ENCODE measurements at regions not wholly inside any gene's neighbourhood (a gene's known extent, or its start where the extent isn't known, plus 50 kb on each side); places are given as distances from the start of the nearest gene placed in this dataset.

DNA sequence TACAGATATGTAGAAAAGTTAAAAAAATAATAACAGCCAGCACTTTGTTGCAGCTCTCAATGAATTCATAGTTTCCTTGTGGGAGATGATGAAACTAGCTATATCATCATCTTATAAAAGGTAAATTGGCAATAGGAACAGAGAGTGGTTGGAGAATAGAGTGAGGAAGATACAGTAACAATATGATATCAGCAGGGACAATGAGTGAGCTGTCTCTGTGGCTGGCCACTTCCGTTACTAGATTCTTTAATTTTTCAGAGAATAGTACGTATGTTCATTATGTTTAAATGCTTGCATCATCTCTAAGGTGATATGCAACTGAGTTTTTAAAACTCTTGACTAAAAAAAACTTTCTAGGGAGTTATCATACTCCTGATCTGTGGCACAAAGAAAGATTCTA lies 1006.2 kb upstream of the FLRT2 start:
- H3K27me3 ChIP-seq (replicated peaks in 1 of 2; ENCODE audit: control insufficient read depth in 2 of 2, extremely low read depth in 1 of 2, insufficient read depth in 2 of 2, low read length in 1 of 2) = no peaks in the 10 kb centered on the region
- DNase-seq (no peak), ATAC-seq (replicated peaks in 1 of 4) (no peak)
- no peaks in the 10 kb centered on the region for H3K36me3 ChIP-seq (ENCODE audit: control insufficient read depth in 2 of 2, extremely low read depth in 1 of 2, insufficient read depth in 1 of 2, low read length in 1 of 2)
- H3K4me3 ChIP-seq (ENCODE audit: control insufficient read depth in 1 of 2, extremely low read depth in 1 of 2, low read length in 1 of 2) = no peak overlapping the region
- Mint-ChIP-seq H3K4me1 (no peaks in the 10 kb centered on the region), H3K9me3 (peaks cover 8 to 14% (median 14%) of the 10 kb centered on the region in 3 donors), H3K4me3 (no peak overlapping the region), H3K27me3 (no peaks in the 10 kb centered on the region), H3K36me3 (no peaks in the 10 kb centered on the region), H3K27ac (no peak overlapping the region)
- H3K9me3 ChIP-seq = no peaks in the 10 kb centered on the region
- no peak overlapping the region for H3K27ac ChIP-seq (ENCODE audit: low read length)
- ChIA-PET POLR2A (no interaction called here), CTCF (no interaction called here)
- H3K4me1 ChIP-seq (ENCODE audit: control insufficient read depth in 1 of 2, extremely low read depth in 1 of 2, insufficient read depth in 2 of 2, low read length in 2 of 2) = no peaks in the 10 kb centered on the region
- no CpG with 5 or more reads among the region's 2 CpGs for WGBS (ENCODE audit: insufficient coverage)

- no peak overlapping the region for H3K27ac ChIP-seq (ENCODE audit: low read length)
- H3K27me3 ChIP-seq (replicated peaks in 1 of 2; ENCODE audit: control insufficient read depth in 2 of 2, extremely low read depth in 1 of 2, insufficient read depth in 2 of 2, low read length in 1 of 2) = no peaks in the 10 kb centered on the region
- no peak for ATAC-seq (replicated peaks in 1 of 4)
- Mint-ChIP-seq H3K9me3 (peaks cover 4 to 8% (median 5%) of the 10 kb centered on the region in 3 donors), H3K4me1 (no peaks in the 10 kb centered on the region), H3K36me3 (no peaks in the 10 kb centered on the region), H3K27ac (no peak overlapping the region), H3K4me3 (no peak overlapping the region), H3K27me3 (no peaks in the 10 kb centered on the region)
- no peaks in the 10 kb centered on the region for H3K36me3 ChIP-seq (ENCODE audit: control insufficient read depth in 2 of 2, extremely low read depth in 1 of 2, insufficient read depth in 1 of 2, low read length in 1 of 2)
- no peak overlapping the region for H3K4me3 ChIP-seq (ENCODE audit: control insufficient read depth in 1 of 2, extremely low read depth in 1 of 2, low read length in 1 of 2)
- POLR2A ChIA-PET = no interaction called here
- H3K9me3 ChIP-seq = no peaks in the 10 kb centered on the region
- WGBS (ENCODE audit: insufficient coverage) = 21% methylated on average over 2 of the region's 3 CpGs
- CTCF ChIA-PET = interaction anchor here in 1 of 2 donors (1.0 kb wide), 1 partner anchor 8 kb away, joined by 3 read pairs; no protein-coding TSS in a partner anchor
- no peaks in the 10 kb centered on the region for H3K4me1 ChIP-seq (ENCODE audit: control insufficient read depth in 1 of 2, extremely low read depth in 1 of 2, insufficient read depth in 2 of 2, low read length in 2 of 2)
- no peak for DNase-seq
These were observed 1002.2 kb upstream of the FLRT2 start for GRCh38 chr14:84527706-84528105.

- CTCF ChIA-PET = no interaction called here
- Mint-ChIP-seq H3K9me3 (peaks cover 4 to 12% (median 7%) of the 10 kb centered on the region in 3 donors), H3K4me1 (no peaks in the 10 kb centered on the region), H3K27me3 (no peaks in the 10 kb centered on the region), H3K4me3 (no peak overlapping the region), H3K27ac (no peak overlapping the region), H3K36me3 (no peaks in the 10 kb centered on the region)
- no peak overlapping the region for H3K4me3 ChIP-seq (ENCODE audit: control insufficient read depth in 1 of 2, extremely low read depth in 1 of 2, low read length in 1 of 2)
- no CpG with 5 or more reads among the region's 2 CpGs for WGBS (ENCODE audit: insufficient coverage)
- ATAC-seq (replicated peaks in 1 of 4) = no peak
- H3K27me3 ChIP-seq (replicated peaks in 1 of 2; ENCODE audit: control insufficient read depth in 2 of 2, extremely low read depth in 1 of 2, insufficient read depth in 2 of 2, low read length in 1 of 2) = no peaks in the 10 kb centered on the region
- no peak for DNase-seq
- H3K4me1 ChIP-seq (ENCODE audit: control insufficient read depth in 1 of 2, extremely low read depth in 1 of 2, insufficient read depth in 2 of 2, low read length in 2 of 2) = no peaks in the 10 kb centered on the region
- no peak overlapping the region for H3K27ac ChIP-seq (ENCODE audit: low read length)
- POLR2A ChIA-PET = no interaction called here
- H3K9me3 ChIP-seq = no peaks in the 10 kb centered on the region
- H3K36me3 ChIP-seq (ENCODE audit: control insufficient read depth in 2 of 2, extremely low read depth in 1 of 2, insufficient read depth in 1 of 2, low read length in 1 of 2) = no peaks in the 10 kb centered on the region
These were observed 997.9 kb upstream of the FLRT2 start for GRCh38 chr14:84532016-84532415.

GRCh38 chr14:84533181-84533725 lies 996.7 kb upstream of the FLRT2 start:
- peaks cover 4 to 8% (median 7%) of the 10 kb centered on the region in 3 donors for H3K9me3 Mint-ChIP-seq
- no peak overlapping the region for H3K27ac Mint-ChIP-seq
- H3K9me3 ChIP-seq = no peaks in the 10 kb centered on the region
- no peaks in the 10 kb centered on the region for H3K27me3 Mint-ChIP-seq
- no peaks in the 10 kb centered on the region for H3K27me3 ChIP-seq (replicated peaks in 1 of 2; ENCODE audit: control insufficient read depth in 2 of 2, extremely low read depth in 1 of 2, insufficient read depth in 2 of 2, low read length in 1 of 2)
- H3K4me3 Mint-ChIP-seq = no peak overlapping the region
- no peaks in the 10 kb centered on the region for H3K4me1 Mint-ChIP-seq
- WGBS (ENCODE audit: insufficient coverage) = 100% methylated on average over 1 of the region's 3 CpGs
- H3K36me3 ChIP-seq (ENCODE audit: control insufficient read depth in 2 of 2, extremely low read depth in 1 of 2, insufficient read depth in 1 of 2, low read length in 1 of 2) = no peaks in the 10 kb centered on the region
- H3K4me3 ChIP-seq (ENCODE audit: control insufficient read depth in 1 of 2, extremely low read depth in 1 of 2, low read length in 1 of 2) = no peak overlapping the region
- no peaks in the 10 kb centered on the region for H3K4me1 ChIP-seq (ENCODE audit: control insufficient read depth in 1 of 2, extremely low read depth in 1 of 2, insufficient read depth in 2 of 2, low read length in 2 of 2)
- no peaks in the 10 kb centered on the region for H3K36me3 Mint-ChIP-seq
- POLR2A ChIA-PET = no interaction called here
- CTCF ChIA-PET = no interaction called here
- no peak overlapping the region for H3K27ac ChIP-seq (ENCODE audit: low read length)
- no peak for DNase-seq
- no peak for ATAC-seq (replicated peaks in 1 of 4)

- CTCF ChIA-PET = no interaction called here
- no peak overlapping the region for H3K4me3 ChIP-seq (ENCODE audit: control insufficient read depth in 1 of 2, extremely low read depth in 1 of 2, low read length in 1 of 2)
- H3K27me3 ChIP-seq (replicated peaks in 1 of 2; ENCODE audit: control insufficient read depth in 2 of 2, extremely low read depth in 1 of 2, insufficient read depth in 2 of 2, low read length in 1 of 2) = no peaks in the 10 kb centered on the region
These were observed 996.2 kb upstream of the FLRT2 start for GRCh38 chr14:84533791-84534190.

GRCh38 chr14:84535484-84535883 lies 994.5 kb upstream of the FLRT2 start:
- H3K4me1 Mint-ChIP-seq = no peaks in the 10 kb centered on the region
- H3K36me3 Mint-ChIP-seq = no peaks in the 10 kb centered on the region
- no peak for ATAC-seq (replicated peaks in 1 of 4)
- CTCF ChIA-PET = no interaction called here
- Histone ChIP-seq H3K36me3 (ENCODE audit: control insufficient read depth in 2 of 2, extremely low read depth in 1 of 2, insufficient read depth in 1 of 2, low read length in 1 of 2) (no peaks in the 10 kb centered on the region), H3K27me3 (replicated peaks in 1 of 2; ENCODE audit: control insufficient read depth in 2 of 2, extremely low read depth in 1 of 2, insufficient read depth in 2 of 2, low read length in 1 of 2) (no peaks in the 10 kb centered on the region), H3K4me1 (ENCODE audit: control insufficient read depth in 1 of 2, extremely low read depth in 1 of 2, insufficient read depth in 2 of 2, low read length in 2 of 2) (no peaks in the 10 kb centered on the region), H3K4me3 (ENCODE audit: control insufficient read depth in 1 of 2, extremely low read depth in 1 of 2, low read length in 1 of 2) (no peak overlapping the region), H3K9me3 (peaks cover 2% of the 10 kb centered on the region), H3K27ac (ENCODE audit: low read length) (no peak overlapping the region)
- POLR2A ChIA-PET = no interaction called here
- no peak overlapping the region for H3K27ac Mint-ChIP-seq
- DNase-seq = no peak
- peaks cover 3 to 8% (median 6%) of the 10 kb centered on the region in 3 donors for H3K9me3 Mint-ChIP-seq
- no peaks in the 10 kb centered on the region for H3K27me3 Mint-ChIP-seq
- no peak overlapping the region for H3K4me3 Mint-ChIP-seq

More at GRCh38 chr14:84533791-84534190, 996.2 kb upstream of the FLRT2 start:
- Mint-ChIP-seq H3K27me3 (no peaks in the 10 kb centered on the region), H3K36me3 (no peaks in the 10 kb centered on the region), H3K27ac (no peak overlapping the region), H3K9me3 (peaks cover 7 to 8% (median 8%) of the 10 kb centered on the region in 3 donors), H3K4me3 (no peak overlapping the region), H3K4me1 (no peaks in the 10 kb centered on the region)
- no peaks in the 10 kb centered on the region for H3K36me3 ChIP-seq (ENCODE audit: control insufficient read depth in 2 of 2, extremely low read depth in 1 of 2, insufficient read depth in 1 of 2, low read length in 1 of 2)
- POLR2A ChIA-PET = no interaction called here
- H3K27ac ChIP-seq (ENCODE audit: low read length) = no peak overlapping the region
- no CpG with 5 or more reads among the region's 4 CpGs for WGBS (ENCODE audit: insufficient coverage)
- no peak for DNase-seq
- ATAC-seq (replicated peaks in 1 of 4) = no peak
- no peaks in the 10 kb centered on the region for H3K4me1 ChIP-seq (ENCODE audit: control insufficient read depth in 1 of 2, extremely low read depth in 1 of 2, insufficient read depth in 2 of 2, low read length in 2 of 2)
- H3K9me3 ChIP-seq = peaks cover under 1% of the 10 kb centered on the region

DNA sequence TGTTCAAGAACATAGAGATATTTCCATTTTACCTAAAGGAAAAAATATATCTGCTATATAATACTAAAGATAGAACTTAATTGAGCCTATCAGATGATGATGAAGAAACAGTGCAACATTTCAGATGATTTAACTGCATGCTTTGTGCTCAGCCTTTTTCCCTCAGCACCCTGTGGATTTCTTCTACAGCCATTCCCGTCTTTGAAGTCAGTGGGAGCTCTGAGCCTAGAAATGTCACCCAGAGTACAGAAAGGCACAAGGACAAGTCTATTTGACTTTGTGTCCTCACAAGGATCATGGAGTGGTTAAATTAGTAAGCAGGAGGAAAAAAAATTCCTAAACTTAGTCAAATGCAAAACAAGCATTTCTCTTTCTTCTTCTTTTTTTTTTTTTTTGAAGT lies 994.0 kb upstream of the FLRT2 start:
- H3K36me3 Mint-ChIP-seq = no peaks in the 10 kb centered on the region
- no peaks in the 10 kb centered on the region for H3K27me3 Mint-ChIP-seq
- no peak overlapping the region for H3K27ac Mint-ChIP-seq
- Histone ChIP-seq H3K36me3 (ENCODE audit: control insufficient read depth in 2 of 2, extremely low read depth in 1 of 2, insufficient read depth in 1 of 2, low read length in 1 of 2) (no peaks in the 10 kb centered on the region), H3K4me1 (ENCODE audit: control insufficient read depth in 1 of 2, extremely low read depth in 1 of 2, insufficient read depth in 2 of 2, low read length in 2 of 2) (no peaks in the 10 kb centered on the region), H3K27ac (ENCODE audit: low read length) (no peak overlapping the region), H3K9me3 (peaks cover 2% of the 10 kb centered on the region), H3K27me3 (replicated peaks in 1 of 2; ENCODE audit: control insufficient read depth in 2 of 2, extremely low read depth in 1 of 2, insufficient read depth in 2 of 2, low read length in 1 of 2) (no peaks in the 10 kb centered on the region), H3K4me3 (ENCODE audit: control insufficient read depth in 1 of 2, extremely low read depth in 1 of 2, low read length in 1 of 2) (no peak overlapping the region)
- CTCF ChIA-PET = no interaction called here
- H3K9me3 Mint-ChIP-seq = peaks cover 3 to 8% (median 6%) of the 10 kb centered on the region in 3 donors
- no peak overlapping the region for H3K4me3 Mint-ChIP-seq
- no peak for DNase-seq
- no peak for ATAC-seq (replicated peaks in 1 of 4)
- H3K4me1 Mint-ChIP-seq = no peaks in the 10 kb centered on the region
- no CpG with 5 or more reads among the region's 1 CpG for WGBS (ENCODE audit: insufficient coverage)
- POLR2A ChIA-PET = no interaction called here
